Smooth muscle cell (in vitro differentiated cells): ENCODE measurements at regions not wholly inside any gene's neighbourhood (a gene's known extent, or its start where the extent isn't known, plus 50 kb on each side); places are given as distances from the start of the nearest gene placed in this dataset.

Source experiments
- DNase-seq: peaks from one replicate; lab custom pipeline; 2025; ENCODE audit not compliant: unreplicated experiment; lab: John Stamatoyannopoulos, UW
- H2AFZ ChIP-seq: fragments of 200-600 bp; sonication (generic); 2 replicates; pipeline ENCODE4 v1.6.0; 2016; ENCODE audit warnings: antibody characterized with exemption, low read depth, mild to moderate bottlenecking
- H3F3A ChIP-seq: fragments of 200-600 bp; sonication (generic); 2 replicates; pipeline ENCODE4 v1.6.0; 2017; ENCODE audit warnings: antibody characterized with exemption, low read depth
- H3K27ac ChIP-seq: fragments of 200-600 bp; sonication (generic); 2 replicates; pipeline ENCODE4 v1.5.1; 2016; ENCODE audit warnings: low read depth, mild to moderate bottlenecking
- H3K27me3 ChIP-seq: fragments of 200-600 bp; sonication (generic); 2 replicates; pipeline ENCODE4 v1.6.1; 2016; ENCODE audit warnings: low read depth, mild to moderate bottlenecking
- H3K36me3 ChIP-seq: fragments of 200-600 bp; sonication (generic); 2 replicates; pipeline ENCODE4 v1.5.1; 2016; ENCODE audit warnings: low read depth
- H3K4me1 ChIP-seq: fragments of 200-600 bp; sonication (generic); 2 replicates; pipeline ENCODE4 v1.5.1; 2016; ENCODE audit warnings: low read depth
- H3K4me2 ChIP-seq: fragments of 200-600 bp; sonication (generic); 2 replicates; pipeline ENCODE4 v1.6.0; 2016; ENCODE audit warnings: mild to moderate bottlenecking
- H3K4me3 ChIP-seq: fragments of 200-600 bp; sonication (generic); 2 replicates; pipeline ENCODE4 v1.5.1; 2016; ENCODE audit warnings: mild to moderate bottlenecking
- H3K79me2 ChIP-seq: fragments of 200-600 bp; sonication (generic); 2 replicates; pipeline ENCODE4 v1.6.0; 2016; ENCODE audit warnings: low read depth, mild to moderate bottlenecking
- H3K9ac ChIP-seq: fragments of 200-600 bp; sonication (generic); 2 replicates; pipeline ENCODE4 v1.6.0; 2016; ENCODE audit warnings: low read depth
- H3K9me3 ChIP-seq: fragments of 200-600 bp; sonication (generic); replicated peaks from 2 replicates; pipeline ENCODE4 v1.5.1; 2016; ENCODE audit warnings: low read depth
- H4K20me1 ChIP-seq: fragments of 200-600 bp; sonication (generic); 2 replicates; pipeline ENCODE4 v1.6.0; 2016; ENCODE audit warnings: low read depth
- WGBS: methylation state at CpG from one replicate; pipeline ENCODE4 v1.1.7; 2016; ENCODE audit warnings: low lambda C conversion rate; 5-methylcytosine and 5-hydroxymethylcytosine counted together
- TF ChIP-seq, protein P1 (sequence below): fragments of 200-600 bp; sonication (generic); IDR thresholded peaks from 2 replicates; pipeline ENCODE4 v1.5.1; 2017; ENCODE audit warnings: borderline replicate concordance, mild to moderate bottlenecking, antibody characterized with exemption; ENCODE audit not compliant: insufficient read depth, poor library complexity, severe bottlenecking

DNA sequence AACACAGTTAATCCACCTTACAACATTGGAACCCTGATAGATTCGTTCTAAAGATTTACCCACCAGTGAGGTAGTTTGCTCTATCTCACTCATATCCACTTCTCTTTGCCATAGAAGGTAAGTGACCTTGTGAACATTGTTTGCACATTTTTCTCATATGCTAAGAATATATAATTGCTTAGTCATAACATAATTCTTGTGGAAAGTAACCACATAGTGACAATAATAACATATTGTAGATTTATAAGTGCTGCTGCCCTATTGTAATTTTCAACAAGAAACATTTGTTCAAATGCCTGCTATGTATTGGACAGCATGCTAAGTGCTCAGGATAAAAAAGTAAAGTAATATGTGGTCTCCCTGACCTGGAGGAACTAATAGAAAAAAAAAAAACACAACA lies 554.2 kb upstream of the KCNMB2 start:
- Histone ChIP-seq H3K9ac (no peak overlapping the region), H3K79me2 (no peaks in the 10 kb centered on the region), H3K4me1 (peaks cover 13% of the 10 kb centered on the region), H4K20me1 (no peaks in the 10 kb centered on the region), H3K36me3 (no peaks in the 10 kb centered on the region), H3K4me3 (no peak overlapping the region), H3K9me3 (no peaks in the 10 kb centered on the region), H3F3A (peaks cover 9% of the 10 kb centered on the region), H3K27ac (no peak overlapping the region), H3K4me2 (no peak overlapping the region), H2AFZ (no peak overlapping the region), H3K27me3 (no peaks in the 10 kb centered on the region)
- TF ChIP-seq, protein P1, sequence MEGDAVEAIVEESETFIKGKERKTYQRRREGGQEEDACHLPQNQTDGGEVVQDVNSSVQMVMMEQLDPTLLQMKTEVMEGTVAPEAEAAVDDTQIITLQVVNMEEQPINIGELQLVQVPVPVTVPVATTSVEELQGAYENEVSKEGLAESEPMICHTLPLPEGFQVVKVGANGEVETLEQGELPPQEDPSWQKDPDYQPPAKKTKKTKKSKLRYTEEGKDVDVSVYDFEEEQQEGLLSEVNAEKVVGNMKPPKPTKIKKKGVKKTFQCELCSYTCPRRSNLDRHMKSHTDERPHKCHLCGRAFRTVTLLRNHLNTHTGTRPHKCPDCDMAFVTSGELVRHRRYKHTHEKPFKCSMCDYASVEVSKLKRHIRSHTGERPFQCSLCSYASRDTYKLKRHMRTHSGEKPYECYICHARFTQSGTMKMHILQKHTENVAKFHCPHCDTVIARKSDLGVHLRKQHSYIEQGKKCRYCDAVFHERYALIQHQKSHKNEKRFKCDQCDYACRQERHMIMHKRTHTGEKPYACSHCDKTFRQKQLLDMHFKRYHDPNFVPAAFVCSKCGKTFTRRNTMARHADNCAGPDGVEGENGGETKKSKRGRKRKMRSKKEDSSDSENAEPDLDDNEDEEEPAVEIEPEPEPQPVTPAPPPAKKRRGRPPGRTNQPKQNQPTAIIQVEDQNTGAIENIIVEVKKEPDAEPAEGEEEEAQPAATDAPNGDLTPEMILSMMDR, result no peak
- no peak for DNase-seq
- WGBS, result 97% methylated on average over 1 of the region's 1 CpG

DNA sequence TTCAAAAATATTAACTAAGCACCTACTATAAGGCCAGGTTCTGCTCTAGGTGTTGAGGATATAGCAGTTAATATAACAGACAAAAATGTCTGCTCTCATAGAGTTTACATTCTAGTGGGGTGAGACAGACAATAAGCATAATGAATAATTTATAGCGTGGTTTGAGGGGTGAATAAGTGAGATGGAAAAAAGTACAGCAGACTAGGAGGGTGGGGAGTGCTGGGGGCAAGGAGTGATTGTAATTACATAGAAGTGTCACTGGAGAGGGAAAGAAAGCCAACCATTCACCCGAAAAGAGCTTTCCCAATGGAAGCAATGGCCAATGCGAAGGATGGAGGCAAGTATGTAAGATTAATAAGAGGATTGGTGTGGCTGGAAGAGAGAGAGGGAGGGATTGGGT lies 552.9 kb upstream of the KCNMB2 start:
- Histone ChIP-seq H3K4me2 (no peak overlapping the region), H3K36me3 (no peaks in the 10 kb centered on the region), H3K27me3 (no peaks in the 10 kb centered on the region), H3K4me3 (no peak overlapping the region), H3F3A (peaks cover 8% of the 10 kb centered on the region), H3K9ac (no peak overlapping the region), H3K9me3 (no peaks in the 10 kb centered on the region), H2AFZ (no peak overlapping the region), H3K27ac (no peak overlapping the region), H4K20me1 (no peaks in the 10 kb centered on the region), H3K4me1 (peaks cover 7% of the 10 kb centered on the region), H3K79me2 (no peaks in the 10 kb centered on the region)
- TF ChIP-seq, protein P1, result no peak
- WGBS, result 86% methylated on average over 3 of the region's 3 CpGs
- no peak for DNase-seq

DNA sequence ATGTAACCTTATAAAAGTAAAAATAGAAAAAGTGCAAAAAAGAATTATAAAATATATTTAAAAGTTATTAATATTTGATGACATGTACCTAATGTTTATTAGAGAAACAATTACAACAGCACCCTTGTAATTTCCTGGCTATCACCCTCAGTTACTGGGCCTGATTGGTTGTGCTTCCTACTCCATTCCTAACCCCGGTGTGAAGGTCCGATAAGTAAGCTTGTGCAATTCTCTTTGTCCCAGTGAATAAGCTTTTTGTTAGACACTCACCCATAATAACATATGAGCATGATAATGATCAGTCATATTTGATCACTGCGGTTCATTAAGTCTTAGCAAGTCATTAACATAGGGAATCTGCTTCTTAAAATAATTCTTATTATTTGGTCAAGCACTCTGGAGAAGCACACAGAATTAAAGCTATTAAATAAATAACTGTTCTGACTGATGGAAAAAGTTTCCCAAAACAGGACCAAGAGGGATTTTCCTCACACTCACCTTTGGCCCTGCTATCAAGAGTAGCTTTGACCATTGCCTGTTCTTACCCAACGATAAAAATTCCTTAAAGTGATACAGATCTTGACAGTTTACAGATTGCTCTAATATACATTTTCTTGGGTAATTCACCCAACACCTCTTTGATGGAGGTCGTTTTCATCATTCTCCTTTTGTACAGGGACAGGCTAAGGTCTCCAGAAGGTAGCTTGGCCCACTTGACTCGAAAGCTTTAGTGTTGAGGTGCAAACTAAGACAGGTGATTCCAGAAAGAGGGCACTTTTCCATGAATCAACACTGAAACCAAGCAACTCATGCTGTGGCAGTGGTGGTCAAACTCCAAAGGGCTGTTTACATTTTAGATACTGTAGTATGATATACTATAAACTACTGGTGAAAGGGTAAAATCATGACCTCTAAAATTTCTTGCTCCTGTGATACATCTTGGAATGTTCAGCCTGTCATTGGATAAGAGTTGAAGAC lies 543.0 kb upstream of the KCNMB2 start:
- Histone ChIP-seq H3F3A (no peaks in the 10 kb centered on the region), H3K4me1 (no peaks in the 10 kb centered on the region), H3K4me2 (no peak overlapping the region), H3K4me3 (no peak overlapping the region), H3K27ac (no peak overlapping the region), H4K20me1 (no peaks in the 10 kb centered on the region), H3K79me2 (no peaks in the 10 kb centered on the region), H3K9ac (no peak overlapping the region), H2AFZ (no peak overlapping the region), H3K27me3 (no peaks in the 10 kb centered on the region), H3K36me3 (no peaks in the 10 kb centered on the region), H3K9me3 (no peaks in the 10 kb centered on the region)
- TF ChIP-seq, protein P1, result no peak
- WGBS, result 88% methylated on average over 6 of the region's 6 CpGs
- no peak for DNase-seq

DNA sequence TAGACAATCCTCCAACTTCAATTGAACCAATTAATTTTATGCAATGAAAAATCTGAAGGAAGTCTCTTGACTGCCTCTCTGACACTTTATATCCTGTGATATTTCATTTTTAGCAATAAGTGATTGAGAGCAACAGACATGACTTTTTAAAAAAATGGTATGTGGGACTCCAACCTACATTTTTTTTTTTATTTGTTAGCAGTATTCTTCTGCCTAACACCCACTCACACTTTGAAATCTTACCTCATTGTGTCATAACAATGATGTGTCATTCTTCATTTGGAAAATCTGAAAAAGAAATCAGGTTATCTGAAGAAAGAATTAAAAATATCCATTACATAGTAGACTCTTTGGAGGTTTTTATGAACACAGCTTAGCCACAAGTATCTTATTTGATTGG lies 541.3 kb upstream of the KCNMB2 start:
- DNase-seq, result no peak
- Histone ChIP-seq H3K36me3 (no peaks in the 10 kb centered on the region), H3K4me3 (no peak overlapping the region), H3K4me1 (no peaks in the 10 kb centered on the region), H3F3A (no peaks in the 10 kb centered on the region), H3K27ac (no peak overlapping the region), H3K27me3 (no peaks in the 10 kb centered on the region), H2AFZ (no peak overlapping the region), H3K9me3 (no peaks in the 10 kb centered on the region), H3K9ac (no peak overlapping the region), H3K4me2 (no peak overlapping the region), H3K79me2 (no peaks in the 10 kb centered on the region), H4K20me1 (no peaks in the 10 kb centered on the region)
- TF ChIP-seq, protein P1, result no peak
